Large intestine (tissue), 3 donors: ENCODE measurements at regions not wholly inside any gene's neighbourhood (a gene's known extent, or its start where the extent isn't known, plus 50 kb on each side); places are given as distances from the start of the nearest gene placed in this dataset.

Experiments
- DNase-seq, 2 donors: peaks; one replicate each; pipeline versions ENCODE4 v3.0.0 to v3.0.0-alpha.2; 2013
- H3K27ac ChIP-seq: one replicate; pipeline ENCODE4 v1.5.1; 2013; ENCODE audit warnings: low read length
- H3K27me3 ChIP-seq: 2 replicates; pipeline ENCODE4 v1.6.1; 2013; ENCODE audit warnings: low read length; ENCODE audit not compliant: control insufficient read depth, insufficient read depth
- H3K36me3 ChIP-seq: 2 replicates; pipeline ENCODE4 v1.6.1; 2013; ENCODE audit warnings: low read length; ENCODE audit not compliant: control insufficient read depth, insufficient read depth
- H3K4me1 ChIP-seq: one replicate; pipeline ENCODE4 v1.6.1; 2013; ENCODE audit warnings: low read length; ENCODE audit not compliant: control insufficient read depth, insufficient read depth
- H3K4me3 ChIP-seq: one replicate; pipeline ENCODE4 v1.5.1; 2013; ENCODE audit warnings: low read length
- H3K9me3 ChIP-seq: one replicate; pipeline ENCODE4 v1.6.1; 2013; ENCODE audit warnings: mild to moderate bottlenecking, low read depth, low read length, moderate library complexity; ENCODE audit not compliant: control insufficient read depth
- WGBS: methylation state at CpG from one replicate; pipeline ENCODE4 v1.1.5; 2013; ENCODE audit warnings: low lambda C conversion rate; ENCODE audit not compliant: insufficient coverage; 5-methylcytosine and 5-hydroxymethylcytosine counted together

GRCh38 chr2:239853121-239853520 is 172.0 kb downstream of the NDUFA10 start:
- DNase-seq = no peak
- WGBS = no CpG with 5 or more reads among the region's 8 CpGs
- Histone ChIP-seq H3K4me1 (no peaks in the 10 kb centered on the region), H3K27me3 (peaks cover 2% of the 10 kb centered on the region), H3K4me3 (no peak overlapping the region), H3K9me3 (no peaks in the 10 kb centered on the region), H3K36me3 (no peaks in the 10 kb centered on the region), H3K27ac (no peak overlapping the region)

- WGBS = no CpG with 5 or more reads among the region's 7 CpGs
- Histone ChIP-seq H3K27me3 (peaks cover 2% of the 10 kb centered on the region), H3K27ac (no peak overlapping the region), H3K9me3 (no peaks in the 10 kb centered on the region), H3K4me1 (no peaks in the 10 kb centered on the region), H3K36me3 (no peaks in the 10 kb centered on the region), H3K4me3 (no peak overlapping the region)
- no peak for DNase-seq
Observed at GRCh38 chr2:239852272-239852671, 172.9 kb downstream of the NDUFA10 start.

GRCh38 chr2:239846789-239847676 is 178.1 kb downstream of the NDUFA10 start:
- H3K27ac ChIP-seq = no peak overlapping the region
- H3K9me3 ChIP-seq = no peaks in the 10 kb centered on the region
- no CpG with 5 or more reads among the region's 9 CpGs for WGBS
- no peak overlapping the region for H3K4me3 ChIP-seq
- H3K36me3 ChIP-seq = no peaks in the 10 kb centered on the region
- no peak for DNase-seq
- no peaks in the 10 kb centered on the region for H3K4me1 ChIP-seq
- H3K27me3 ChIP-seq = no peaks in the 10 kb centered on the region

- no peak overlapping the region for H3K27ac ChIP-seq
- H3K4me1 ChIP-seq = no peaks in the 10 kb centered on the region
- H3K36me3 ChIP-seq = no peaks in the 10 kb centered on the region
- no peaks in the 10 kb centered on the region for H3K27me3 ChIP-seq
- no peak for DNase-seq
- H3K4me3 ChIP-seq = no peak overlapping the region
- no peaks in the 10 kb centered on the region for H3K9me3 ChIP-seq
Observed at GRCh38 chr2:239845968-239846367, 179.2 kb downstream of the NDUFA10 start.

- Histone ChIP-seq H3K4me3 (no peak overlapping the region), H3K27ac (no peak overlapping the region), H3K27me3 (no peaks in the 10 kb centered on the region), H3K4me1 (no peaks in the 10 kb centered on the region), H3K9me3 (no peaks in the 10 kb centered on the region), H3K36me3 (no peaks in the 10 kb centered on the region)
- WGBS = no CpG with 5 or more reads among the region's 5 CpGs
- DNase-seq = no peak
Observed at GRCh38 chr2:239839306-239839705, 185.8 kb downstream of the NDUFA10 start.

- Histone ChIP-seq H3K27me3 (no peaks in the 10 kb centered on the region), H3K9me3 (no peaks in the 10 kb centered on the region), H3K4me3 (no peak overlapping the region), H3K4me1 (peaks cover 5% of the 10 kb centered on the region), H3K36me3 (no peaks in the 10 kb centered on the region), H3K27ac (no peak overlapping the region)
- no peak for DNase-seq
- 100% methylated on average over 2 of the region's 7 CpGs for WGBS
Observed at GRCh38 chr2:239836021-239836765, 188.9 kb downstream of the NDUFA10 start.

- Histone ChIP-seq H3K36me3 (no peaks in the 10 kb centered on the region), H3K4me1 (peaks cover 6% of the 10 kb centered on the region), H3K9me3 (no peaks in the 10 kb centered on the region), H3K27ac (no peak overlapping the region), H3K4me3 (no peak overlapping the region), H3K27me3 (no peaks in the 10 kb centered on the region)
- WGBS = no CpG with 5 or more reads among the region's 5 CpGs
- no peak for DNase-seq
Observed at GRCh38 chr2:239835056-239835455, 190.1 kb downstream of the NDUFA10 start.

GRCh38 chr2:239834143-239834542 is 191.0 kb downstream of the NDUFA10 start:
- Histone ChIP-seq H3K9me3 (no peaks in the 10 kb centered on the region), H3K27me3 (no peaks in the 10 kb centered on the region), H3K4me1 (peaks cover 6% of the 10 kb centered on the region), H3K27ac (no peak overlapping the region), H3K4me3 (no peak overlapping the region), H3K36me3 (no peaks in the 10 kb centered on the region)
- DNase-seq = no peak
- no CpG with 5 or more reads among the region's 8 CpGs for WGBS

GRCh38 chr2:239833269-239834109 is 191.7 kb downstream of the NDUFA10 start:
- Histone ChIP-seq H3K9me3 (no peaks in the 10 kb centered on the region), H3K36me3 (no peaks in the 10 kb centered on the region), H3K27me3 (no peaks in the 10 kb centered on the region), H3K4me1 (peaks cover 6% of the 10 kb centered on the region), H3K27ac (no peak overlapping the region), H3K4me3 (no peak overlapping the region)
- no peak for DNase-seq
- WGBS = 100% methylated on average over 1 of the region's 21 CpGs
